ENCODE measurements at regions not wholly inside any gene's neighbourhood (a gene's known extent, or its start where the extent isn't known, plus 50 kb on each side); places are given as distances from the start of the nearest gene placed in this dataset.

DNA sequence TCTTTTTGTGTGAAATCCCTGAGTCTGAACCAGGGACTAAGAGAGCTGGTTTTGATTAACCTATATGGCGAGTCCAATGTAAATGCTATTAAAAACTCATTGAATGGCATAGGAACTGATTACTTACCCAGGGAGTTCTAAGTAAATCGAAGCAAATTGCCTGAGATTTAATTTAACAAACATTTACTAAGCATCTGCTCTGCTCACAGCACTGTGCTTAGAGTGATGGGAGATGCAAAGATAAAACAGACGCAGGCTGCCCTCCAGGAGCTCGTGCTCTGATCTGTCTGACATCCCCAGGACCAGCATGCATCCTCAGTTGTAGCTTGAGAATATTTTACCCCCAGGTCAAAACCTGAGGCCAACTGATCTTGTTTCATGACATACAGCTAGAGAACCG, 247.9 kb downstream of the NR2F2 start:
- Histone ChIP-seq H3K27ac (ENCODE audit: low read depth, low read length) (no peak overlapping the region), H3K36me3 (ENCODE audit: insufficient read depth, low read length) (no peaks in the 10 kb centered on the region), H3K79me2 (ENCODE audit: control insufficient read depth, insufficient read depth, low read length, unreplicated experiment) (no peaks in the 10 kb centered on the region), H3K4me1 (ENCODE audit: control insufficient read depth, insufficient read depth, low read length, unreplicated experiment) (no peaks in the 10 kb centered on the region), H3K27me3 (ENCODE audit: insufficient read depth, low read length) (no peaks in the 10 kb centered on the region), H2AFZ (ENCODE audit: low read length, unreplicated experiment) (no peak overlapping the region), H3K4me3 (ENCODE audit: low read depth, low read length) (no peak overlapping the region)

DNA sequence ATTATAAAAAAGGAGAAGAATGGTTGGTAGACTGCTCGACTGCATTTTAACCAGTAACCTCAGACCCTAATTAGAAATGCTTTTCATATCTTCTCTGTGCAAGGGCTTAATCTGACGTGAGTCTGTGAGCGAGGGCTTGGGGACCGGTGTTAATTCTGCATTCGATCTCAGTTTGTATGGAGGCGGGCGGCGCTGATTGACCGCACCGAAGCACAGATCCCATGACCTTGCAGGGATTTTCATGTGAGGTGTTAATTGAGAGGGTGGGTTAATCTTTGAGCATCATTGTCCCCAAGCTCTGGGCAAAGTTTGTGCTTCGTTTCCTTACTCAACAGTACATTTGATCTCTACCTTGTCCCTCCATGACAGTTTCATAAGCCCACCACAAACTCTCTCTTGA, 250.9 kb downstream of the NR2F2 start:
- H3K4me1 ChIP-seq (ENCODE audit: control insufficient read depth, insufficient read depth, low read length, unreplicated experiment) = no peaks in the 10 kb centered on the region
- no peaks in the 10 kb centered on the region for H3K79me2 ChIP-seq (ENCODE audit: control insufficient read depth, insufficient read depth, low read length, unreplicated experiment)
- no peaks in the 10 kb centered on the region for H3K27me3 ChIP-seq (ENCODE audit: insufficient read depth, low read length)
- no peaks in the 10 kb centered on the region for H3K36me3 ChIP-seq (ENCODE audit: insufficient read depth, low read length)
- no peak overlapping the region for H3K27ac ChIP-seq (ENCODE audit: low read depth, low read length)
- H2AFZ ChIP-seq (ENCODE audit: low read length, unreplicated experiment) = no peak overlapping the region
- H3K4me3 ChIP-seq (ENCODE audit: low read depth, low read length) = no peak overlapping the region

DNA sequence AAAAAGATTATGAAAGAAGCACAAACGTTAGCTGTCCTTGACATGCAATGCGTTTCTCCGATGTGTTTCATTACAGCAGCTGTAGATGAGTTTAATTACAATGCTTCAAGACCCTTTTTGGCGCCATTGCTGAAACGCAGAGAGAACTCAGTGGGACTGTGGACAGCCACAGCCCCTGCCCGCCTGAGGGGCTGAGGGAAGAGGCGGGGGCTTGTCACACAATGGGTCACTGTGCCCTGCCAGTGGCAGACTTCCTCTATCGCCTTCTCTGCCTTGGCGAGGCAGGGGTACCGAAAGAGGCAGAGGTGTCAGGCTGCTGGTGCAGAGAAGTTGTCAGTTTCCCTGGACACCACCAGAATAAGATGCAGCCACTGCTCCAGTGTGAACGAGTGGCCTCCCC, 252.0 kb downstream of the NR2F2 start:
- no peaks in the 10 kb centered on the region for H3K4me1 ChIP-seq (ENCODE audit: control insufficient read depth, insufficient read depth, low read length, unreplicated experiment)
- no peak overlapping the region for H3K27ac ChIP-seq (ENCODE audit: low read depth, low read length)
- H3K27me3 ChIP-seq (ENCODE audit: insufficient read depth, low read length) = no peaks in the 10 kb centered on the region
- H3K79me2 ChIP-seq (ENCODE audit: control insufficient read depth, insufficient read depth, low read length, unreplicated experiment) = no peaks in the 10 kb centered on the region
- no peaks in the 10 kb centered on the region for H3K36me3 ChIP-seq (ENCODE audit: insufficient read depth, low read length)
- no peak overlapping the region for H3K4me3 ChIP-seq (ENCODE audit: low read depth, low read length)
- no peak overlapping the region for H2AFZ ChIP-seq (ENCODE audit: low read length, unreplicated experiment)

DNA sequence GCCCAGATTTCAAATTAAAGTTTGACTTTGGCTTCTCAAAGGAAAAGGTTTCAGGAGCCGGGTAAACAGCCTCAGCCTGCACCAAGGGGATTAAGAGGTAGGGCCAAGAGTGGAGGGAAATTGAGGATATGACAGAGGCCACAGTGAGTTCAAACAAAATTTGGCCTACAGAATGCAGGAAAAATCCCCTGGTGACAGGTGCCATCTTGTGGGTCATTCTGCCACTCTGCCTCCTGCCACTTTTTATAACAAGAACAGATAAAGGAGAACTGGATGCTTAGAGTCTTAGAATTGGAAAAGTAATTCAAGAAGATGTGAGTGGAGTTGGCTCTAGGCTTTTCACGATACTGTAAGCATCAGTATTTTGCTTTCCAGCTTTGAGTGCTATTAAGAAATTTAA, 253.2 kb downstream of the NR2F2 start:
- no peaks in the 10 kb centered on the region for H3K27me3 ChIP-seq (ENCODE audit: insufficient read depth, low read length)

DNA sequence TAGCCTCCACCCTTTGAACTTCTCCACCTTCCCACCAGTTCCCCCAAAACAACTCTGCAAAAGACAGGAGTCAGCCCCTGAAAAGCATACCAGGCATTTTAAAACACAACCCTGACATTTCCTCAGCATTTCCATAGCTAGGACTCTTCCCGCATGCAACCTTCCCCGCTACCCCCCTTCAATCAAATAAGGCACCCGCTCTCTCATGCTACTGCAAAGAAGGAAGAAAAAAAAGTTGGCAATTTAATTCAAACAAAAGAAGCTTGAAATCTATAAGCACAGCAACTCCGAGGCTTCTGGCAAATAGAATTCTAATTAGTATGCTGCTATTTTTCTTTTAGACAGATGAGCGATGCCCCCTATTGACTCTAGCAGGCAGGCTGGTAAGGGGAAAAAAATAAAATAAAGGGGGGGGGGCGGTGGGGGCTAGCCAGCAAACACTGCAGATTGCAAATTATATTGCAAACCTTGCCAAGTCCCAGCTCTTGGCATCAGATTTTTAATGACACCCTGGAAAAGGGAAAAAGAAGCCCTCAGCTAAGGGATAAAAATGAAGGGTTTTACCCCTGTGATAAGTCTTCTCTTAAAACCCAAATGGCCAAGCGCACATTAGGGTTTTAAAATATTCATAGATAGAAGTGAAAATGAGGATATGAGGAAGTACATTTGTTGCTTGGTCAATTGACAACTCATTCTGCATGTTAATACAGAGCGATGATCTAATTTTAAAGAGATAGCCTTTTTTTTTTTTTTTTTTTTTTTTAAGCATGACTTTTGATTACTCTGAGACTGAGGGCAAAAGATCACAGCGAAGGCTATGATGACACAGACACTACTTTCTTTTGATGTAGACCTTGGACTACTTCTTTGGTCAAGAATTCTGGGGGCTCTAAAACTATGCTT, 255.2 kb downstream of the NR2F2 start:
- no peak overlapping the region for H3K27ac ChIP-seq (ENCODE audit: low read depth, low read length)

More for the DNA sequence above, 253.2 kb downstream of the NR2F2 start:
- Histone ChIP-seq H3K79me2 (ENCODE audit: control insufficient read depth, insufficient read depth, low read length, unreplicated experiment) (no peaks in the 10 kb centered on the region), H3K36me3 (ENCODE audit: insufficient read depth, low read length) (no peaks in the 10 kb centered on the region), H2AFZ (ENCODE audit: low read length, unreplicated experiment) (no peak overlapping the region), H3K27ac (ENCODE audit: low read depth, low read length) (no peak overlapping the region), H3K4me1 (ENCODE audit: control insufficient read depth, insufficient read depth, low read length, unreplicated experiment) (no peaks in the 10 kb centered on the region), H3K4me3 (ENCODE audit: low read depth, low read length) (no peak overlapping the region)

DNA sequence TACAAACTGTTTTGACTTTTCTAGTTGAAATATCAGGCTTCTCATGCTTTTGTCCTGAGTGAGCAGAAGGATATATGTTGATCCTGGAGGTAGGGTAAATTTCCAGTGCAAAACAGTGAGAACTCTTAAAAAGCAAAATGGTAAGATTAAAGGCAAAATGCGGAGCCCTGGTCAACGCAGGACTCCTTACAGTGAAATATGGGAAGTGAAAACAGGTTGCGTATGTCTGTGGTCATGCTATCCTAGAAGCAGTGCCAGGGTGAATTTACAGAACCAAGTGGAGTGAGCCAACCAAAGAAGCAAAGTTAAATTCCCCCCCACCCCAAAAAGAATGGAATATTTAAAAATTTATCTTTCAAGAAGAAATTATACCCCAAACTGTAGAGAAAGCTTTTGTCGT, 256.4 kb downstream of the NR2F2 start:
- Histone ChIP-seq H3K27ac (ENCODE audit: low read depth, low read length) (no peak overlapping the region), H3K4me3 (ENCODE audit: low read depth, low read length) (no peak overlapping the region), H3K36me3 (ENCODE audit: insufficient read depth, low read length) (no peaks in the 10 kb centered on the region), H3K4me1 (ENCODE audit: control insufficient read depth, insufficient read depth, low read length, unreplicated experiment) (no peaks in the 10 kb centered on the region), H3K79me2 (ENCODE audit: control insufficient read depth, insufficient read depth, low read length, unreplicated experiment) (no peaks in the 10 kb centered on the region), H2AFZ (ENCODE audit: low read length, unreplicated experiment) (no peak overlapping the region), H3K27me3 (ENCODE audit: insufficient read depth, low read length) (peaks cover 16% of the 10 kb centered on the region)

More for the DNA sequence above, 255.2 kb downstream of the NR2F2 start:
- Histone ChIP-seq H3K79me2 (ENCODE audit: control insufficient read depth, insufficient read depth, low read length, unreplicated experiment) (no peaks in the 10 kb centered on the region), H2AFZ (ENCODE audit: low read length, unreplicated experiment) (no peak overlapping the region), H3K27me3 (ENCODE audit: insufficient read depth, low read length) (peaks cover 10% of the 10 kb centered on the region), H3K36me3 (ENCODE audit: insufficient read depth, low read length) (no peaks in the 10 kb centered on the region), H3K4me1 (ENCODE audit: control insufficient read depth, insufficient read depth, low read length, unreplicated experiment) (no peaks in the 10 kb centered on the region), H3K4me3 (ENCODE audit: low read depth, low read length) (no peak overlapping the region)

DNA sequence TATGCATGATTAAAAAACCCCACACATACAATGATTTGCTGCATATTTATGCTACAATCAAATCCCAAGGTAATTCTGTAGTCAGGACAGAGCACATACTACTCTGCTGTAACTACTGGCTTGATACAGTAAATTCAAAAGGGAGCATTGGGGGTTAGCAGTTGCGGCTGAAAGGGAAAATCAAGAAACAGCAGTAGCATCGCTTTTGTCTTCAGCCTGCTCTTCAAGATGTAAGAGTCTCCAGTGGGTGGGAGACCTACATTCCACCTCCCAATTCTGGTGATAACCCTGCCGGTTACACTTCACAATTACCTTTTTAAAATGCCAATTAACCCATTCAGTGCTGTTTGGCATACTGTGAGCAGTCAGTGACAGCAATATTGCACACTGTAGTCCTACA, 259.4 kb downstream of the NR2F2 start:
- Histone ChIP-seq H3K36me3 (ENCODE audit: insufficient read depth, low read length) (no peaks in the 10 kb centered on the region), H3K4me1 (ENCODE audit: control insufficient read depth, insufficient read depth, low read length, unreplicated experiment) (no peaks in the 10 kb centered on the region), H3K27me3 (ENCODE audit: insufficient read depth, low read length) (peaks cover 26% of the 10 kb centered on the region), H3K4me3 (ENCODE audit: low read depth, low read length) (no peak overlapping the region), H3K79me2 (ENCODE audit: control insufficient read depth, insufficient read depth, low read length, unreplicated experiment) (no peaks in the 10 kb centered on the region), H2AFZ (ENCODE audit: low read length, unreplicated experiment) (no peak overlapping the region), H3K27ac (ENCODE audit: low read depth, low read length) (no peak overlapping the region)

DNA sequence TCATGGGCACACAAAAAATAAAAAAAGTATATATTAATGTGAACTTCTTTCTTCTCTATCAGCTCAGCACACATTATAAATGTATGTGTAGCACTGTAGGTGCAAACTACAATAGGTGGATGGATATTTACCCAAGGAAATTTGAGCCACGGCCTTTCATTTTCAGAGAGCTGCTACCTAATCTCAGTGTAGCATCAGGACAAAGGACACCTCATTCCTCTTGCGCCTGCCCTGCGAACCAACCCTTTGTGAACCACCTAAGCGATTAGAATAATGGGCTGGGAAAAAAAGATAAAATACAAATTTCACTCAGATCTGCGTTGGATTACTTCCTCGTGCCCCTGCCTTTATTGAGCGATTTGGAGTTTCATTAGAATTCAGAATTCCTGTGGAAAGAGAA, 263.2 kb downstream of the NR2F2 start:
- no peaks in the 10 kb centered on the region for H3K36me3 ChIP-seq (ENCODE audit: insufficient read depth, low read length)
- H2AFZ ChIP-seq (ENCODE audit: low read length, unreplicated experiment) = no peak overlapping the region
- H3K79me2 ChIP-seq (ENCODE audit: control insufficient read depth, insufficient read depth, low read length, unreplicated experiment) = no peaks in the 10 kb centered on the region
- H3K27ac ChIP-seq (ENCODE audit: low read depth, low read length) = no peak overlapping the region
- peaks cover 29% of the 10 kb centered on the region for H3K27me3 ChIP-seq (ENCODE audit: insufficient read depth, low read length)
- H3K4me3 ChIP-seq (ENCODE audit: low read depth, low read length) = no peak overlapping the region
- H3K4me1 ChIP-seq (ENCODE audit: control insufficient read depth, insufficient read depth, low read length, unreplicated experiment) = no peaks in the 10 kb centered on the region

DNA sequence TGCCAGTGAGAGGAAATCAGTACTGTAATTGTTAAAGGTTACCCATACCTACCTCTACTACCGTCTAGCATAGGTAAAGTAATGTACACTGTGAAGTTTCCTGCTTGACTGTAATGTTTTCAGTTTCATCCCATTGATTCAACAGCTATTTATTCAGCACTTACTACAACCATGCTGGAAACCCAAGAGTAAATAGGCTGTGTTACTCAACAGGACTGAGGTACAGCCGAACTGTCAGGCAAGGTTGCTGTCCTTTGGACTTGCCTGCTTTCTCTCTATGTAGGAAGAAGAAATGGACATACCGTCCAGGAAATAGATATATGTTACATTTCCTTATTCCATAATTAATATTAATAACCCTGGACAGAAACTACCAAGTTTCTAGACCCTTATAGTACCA, 265.5 kb downstream of the NR2F2 start:
- Histone ChIP-seq H3K4me1 (ENCODE audit: control insufficient read depth, insufficient read depth, low read length, unreplicated experiment) (no peaks in the 10 kb centered on the region), H3K27ac (ENCODE audit: low read depth, low read length) (no peak overlapping the region), H2AFZ (ENCODE audit: low read length, unreplicated experiment) (no peak overlapping the region), H3K4me3 (ENCODE audit: low read depth, low read length) (no peak overlapping the region), H3K36me3 (ENCODE audit: insufficient read depth, low read length) (no peaks in the 10 kb centered on the region), H3K79me2 (ENCODE audit: control insufficient read depth, insufficient read depth, low read length, unreplicated experiment) (no peaks in the 10 kb centered on the region), H3K27me3 (ENCODE audit: insufficient read depth, low read length) (peaks cover 21% of the 10 kb centered on the region)

DNA sequence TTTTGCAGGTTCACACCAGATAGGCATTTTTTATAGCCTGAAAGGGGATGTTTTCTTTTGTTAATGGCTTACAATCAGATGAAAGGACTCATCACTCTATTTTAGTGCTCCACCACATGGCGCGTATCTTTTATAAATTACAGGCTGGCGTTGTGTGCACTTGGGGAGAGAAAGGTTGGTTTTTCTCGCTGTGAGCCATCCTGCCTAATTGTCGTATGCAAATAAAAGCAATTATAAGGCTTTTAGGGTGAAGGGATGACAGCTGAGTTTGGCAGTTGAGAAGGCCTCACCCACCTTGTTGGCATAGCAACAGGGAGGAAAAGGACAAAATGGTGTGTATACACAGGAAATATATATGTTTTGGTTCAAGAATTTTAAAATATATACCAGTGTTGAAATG, 268.0 kb downstream of the NR2F2 start:
- no peaks in the 10 kb centered on the region for H3K79me2 ChIP-seq (ENCODE audit: control insufficient read depth, insufficient read depth, low read length, unreplicated experiment)
- no peak overlapping the region for H2AFZ ChIP-seq (ENCODE audit: low read length, unreplicated experiment)

DNA sequence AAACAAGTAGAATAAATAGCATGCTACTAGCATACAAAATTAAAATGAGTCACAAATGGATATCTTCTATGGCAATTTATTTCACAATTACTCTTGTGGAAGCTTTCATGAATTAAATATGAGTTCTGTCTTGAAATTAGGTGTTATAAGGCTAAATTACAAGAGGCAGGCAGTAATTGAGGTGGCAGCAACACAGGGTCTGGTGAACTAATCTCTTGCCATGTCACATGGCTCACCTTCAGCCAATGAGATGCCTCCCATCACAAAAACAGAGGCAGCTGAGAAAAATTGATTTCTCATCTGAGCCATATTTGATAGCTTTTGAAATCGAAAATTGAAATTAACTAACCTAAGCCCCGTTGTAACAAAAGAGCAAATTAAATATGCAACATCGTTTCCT, 268.8 kb downstream of the NR2F2 start:
- Histone ChIP-seq H3K27ac (ENCODE audit: low read depth, low read length) (no peak overlapping the region), H3K79me2 (ENCODE audit: control insufficient read depth, insufficient read depth, low read length, unreplicated experiment) (no peaks in the 10 kb centered on the region), H3K4me3 (ENCODE audit: low read depth, low read length) (no peak overlapping the region), H3K4me1 (ENCODE audit: control insufficient read depth, insufficient read depth, low read length, unreplicated experiment) (no peaks in the 10 kb centered on the region), H3K27me3 (ENCODE audit: insufficient read depth, low read length) (peaks cover 25% of the 10 kb centered on the region; the same call in 1 of the 2 replicates), H3K36me3 (ENCODE audit: insufficient read depth, low read length) (no peaks in the 10 kb centered on the region), H2AFZ (ENCODE audit: low read length, unreplicated experiment) (no peak overlapping the region)

More for the DNA sequence above, 268.0 kb downstream of the NR2F2 start:
- peaks cover 22% of the 10 kb centered on the region; the same call in 1 of the 2 replicates for H3K27me3 ChIP-seq (ENCODE audit: insufficient read depth, low read length)
- H3K4me3 ChIP-seq (ENCODE audit: low read depth, low read length) = no peak overlapping the region
- H3K27ac ChIP-seq (ENCODE audit: low read depth, low read length) = no peak overlapping the region
- H3K4me1 ChIP-seq (ENCODE audit: control insufficient read depth, insufficient read depth, low read length, unreplicated experiment) = no peaks in the 10 kb centered on the region
- no peaks in the 10 kb centered on the region for H3K36me3 ChIP-seq (ENCODE audit: insufficient read depth, low read length)
